Esophagus squamous epithelium (tissue), 5 donors: ENCODE measurements at regions not wholly inside any gene's neighbourhood (a gene's known extent, or its start where the extent isn't known, plus 50 kb on each side); places are given as distances from the start of the nearest gene placed in this dataset.
A peak's percentile ranks its signal among the peaks of the same experiment; 100 is the strongest.

Experiments
- DNase-seq: peaks from one replicate; lab custom pipeline; 2025; lab: John Stamatoyannopoulos, UW
- H3K27ac ChIP-seq, 4 donors: fragments of 200-600 bp; sonication (generic); one replicate each; pipeline ENCODE4 v1.5.1; 2016 to 2019; ENCODE audit warnings: mild to moderate bottlenecking in 1 of 4
- H3K27me3 ChIP-seq, 4 donors: fragments of 200-600 bp; sonication (generic); 1 replicate in 3 of 4; 2 replicates in 1 of 4; pipeline versions ENCODE4 v1.5.1 to v1.6.0; 2017 to 2021; ENCODE audit warnings: antibody characterized with exemption in 1 of 4
- H3K36me3 ChIP-seq, 3 donors: fragments of 200-600 bp; sonication (generic); one replicate each; pipeline ENCODE4 v1.5.1; 2016 to 2019
- H3K4me1 ChIP-seq, 3 donors: fragments of 200-600 bp; sonication (generic); one replicate each; pipeline ENCODE4 v1.5.1; 2017 to 2019
- H3K4me3 ChIP-seq, 4 donors: fragments of 200-600 bp; sonication (generic); 1 replicate in 3 of 4; 2 replicates in 1 of 4; pipeline ENCODE4 v1.5.1; 2016 to 2019; ENCODE audit warnings: mild to moderate bottlenecking in 2 of 4, moderate library complexity in 1 of 4
- H3K9me3 ChIP-seq, 3 donors: fragments of 200-600 bp; sonication (generic); one replicate each; pipeline ENCODE4 v1.5.1; 2016 to 2019
- POLR2A ChIP-seq, 4 donors: fragments of 450-650 bp; IDR thresholded peaks; one replicate each; pipeline ENCODE4 v1.6.1; 2017; ENCODE audit warnings: antibody characterized with exemption in 4 of 4, mild to moderate bottlenecking in 4 of 4, moderate library complexity in 3 of 4
- WGBS, 2 donors: methylation state at CpG; one replicate each; pipeline ENCODE4 v1.1.5; 2018; 5-methylcytosine and 5-hydroxymethylcytosine counted together
- intact Hi-C: fragments of 100-400 bp; cut with DNase I; formaldehyde crosslinking; loops from one replicate; pipeline ENCODE4 v1.15.0; 2022
- TF ChIP-seq, protein P1 (sequence below), 6 experiments: fragments of 450-650 bp in 4 of 6; fragments of 200-600 bp in 2 of 6; sonication (generic) in 2 of 6; IDR thresholded peaks; one replicate each; pipeline ENCODE4 v1.5.1; 2016 to 2019; ENCODE audit warnings: antibody characterized with exemption in 6 of 6, mild to moderate bottlenecking in 4 of 6, moderate library complexity in 4 of 6
- donor health status: DM: yes; HTN: yes; CAD: no.

DNA sequence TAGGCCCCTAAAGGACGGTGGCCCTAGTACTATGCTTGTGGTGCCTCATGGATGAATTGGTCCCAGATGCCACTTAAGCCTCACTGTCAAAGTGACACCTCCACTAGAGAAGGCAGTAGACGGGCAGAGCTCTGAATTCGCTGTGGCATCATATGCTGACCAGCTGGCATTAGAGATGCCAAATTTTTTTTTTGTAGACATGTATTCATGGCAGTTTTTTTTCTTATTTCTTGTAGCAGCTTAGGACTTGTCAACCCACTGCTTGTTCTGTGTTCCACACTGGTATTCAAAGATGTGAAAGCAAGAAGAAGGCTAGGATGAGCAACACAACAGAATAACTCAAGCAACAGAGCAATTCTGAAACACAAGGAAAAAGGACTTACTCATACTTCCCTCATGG is 212.5 kb downstream of the DLEU7 start:
- no peak for DNase-seq
- Histone ChIP-seq H3K27me3 (no peaks in the 10 kb centered on the region), H3K4me1 (no peaks in the 10 kb centered on the region), H3K27ac (no peak overlapping the region), H3K36me3 (no peaks in the 10 kb centered on the region), H3K9me3 (no peaks in the 10 kb centered on the region), H3K4me3 (no peak overlapping the region)
- TF ChIP-seq POLR2A (IDR thresholded peaks at IDR 0.05), result no peak
- TF ChIP-seq, protein P1, sequence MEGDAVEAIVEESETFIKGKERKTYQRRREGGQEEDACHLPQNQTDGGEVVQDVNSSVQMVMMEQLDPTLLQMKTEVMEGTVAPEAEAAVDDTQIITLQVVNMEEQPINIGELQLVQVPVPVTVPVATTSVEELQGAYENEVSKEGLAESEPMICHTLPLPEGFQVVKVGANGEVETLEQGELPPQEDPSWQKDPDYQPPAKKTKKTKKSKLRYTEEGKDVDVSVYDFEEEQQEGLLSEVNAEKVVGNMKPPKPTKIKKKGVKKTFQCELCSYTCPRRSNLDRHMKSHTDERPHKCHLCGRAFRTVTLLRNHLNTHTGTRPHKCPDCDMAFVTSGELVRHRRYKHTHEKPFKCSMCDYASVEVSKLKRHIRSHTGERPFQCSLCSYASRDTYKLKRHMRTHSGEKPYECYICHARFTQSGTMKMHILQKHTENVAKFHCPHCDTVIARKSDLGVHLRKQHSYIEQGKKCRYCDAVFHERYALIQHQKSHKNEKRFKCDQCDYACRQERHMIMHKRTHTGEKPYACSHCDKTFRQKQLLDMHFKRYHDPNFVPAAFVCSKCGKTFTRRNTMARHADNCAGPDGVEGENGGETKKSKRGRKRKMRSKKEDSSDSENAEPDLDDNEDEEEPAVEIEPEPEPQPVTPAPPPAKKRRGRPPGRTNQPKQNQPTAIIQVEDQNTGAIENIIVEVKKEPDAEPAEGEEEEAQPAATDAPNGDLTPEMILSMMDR (IDR thresholded peaks at IDR 0.05), result no peak
- intact Hi-C loops, result no loop called here
- WGBS, 2 donors, result 90 to 95% methylated on average over 2 to 3 of the region's 3 CpGs

DNA sequence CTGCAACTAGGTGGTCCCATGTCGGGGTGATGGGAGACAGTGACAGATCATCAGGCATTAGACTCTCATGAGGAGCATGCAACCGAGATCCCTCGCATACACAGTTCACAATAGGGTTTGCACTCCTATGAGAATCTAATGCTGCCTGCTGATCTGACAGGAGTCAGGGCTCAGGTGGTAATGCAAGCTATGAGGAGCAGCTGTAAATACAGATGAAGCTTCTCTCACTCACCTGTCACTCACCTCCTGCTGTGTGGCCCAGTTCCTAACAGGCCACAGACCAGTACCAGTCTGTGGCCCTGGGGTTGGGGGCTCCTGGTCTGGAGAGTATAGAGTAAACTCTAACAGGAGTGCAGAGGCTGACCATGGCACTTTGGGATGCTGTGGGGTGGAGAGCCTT is 209.2 kb downstream of the DLEU7 start:
- Histone ChIP-seq H3K4me3 (no peak overlapping the region), H3K9me3 (no peaks in the 10 kb centered on the region), H3K27me3 (no peaks in the 10 kb centered on the region), H3K27ac (no peak overlapping the region), H3K36me3 (no peaks in the 10 kb centered on the region), H3K4me1 (no peaks in the 10 kb centered on the region)
- intact Hi-C loops, result no loop called here
- TF ChIP-seq, protein P1 (IDR thresholded peaks at IDR 0.05), result no peak
- TF ChIP-seq POLR2A (IDR thresholded peaks at IDR 0.05), result no peak
- DNase-seq, result no peak
- WGBS, 2 donors, result 83 to 100% methylated on average over 3 of the region's 3 CpGs

DNA sequence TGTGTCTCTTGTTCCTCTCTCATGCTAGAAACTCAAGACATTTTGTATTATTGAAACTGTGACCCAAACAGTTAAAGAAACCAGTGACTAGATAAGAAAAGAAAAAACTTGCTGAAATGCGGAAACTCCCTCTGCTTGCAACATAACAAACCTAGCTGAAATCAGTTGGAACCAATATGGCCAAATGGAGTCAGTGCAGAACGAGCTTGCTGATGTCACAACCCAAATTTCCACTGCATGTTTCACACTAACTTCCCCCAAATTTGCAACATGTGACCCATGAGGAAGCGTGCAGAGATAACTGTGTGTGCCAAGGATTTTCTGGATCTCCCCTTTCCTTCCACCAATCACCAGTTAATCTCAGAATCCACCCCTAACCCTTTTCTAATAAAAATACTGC is 208.0 kb downstream of the DLEU7 start:
- Histone ChIP-seq H3K4me1 (no peaks in the 10 kb centered on the region), H3K36me3 (no peaks in the 10 kb centered on the region), H3K27me3 (no peaks in the 10 kb centered on the region), H3K4me3 (no peak overlapping the region), H3K9me3 (no peaks in the 10 kb centered on the region), H3K27ac (peak overlapping the region in 3 of 4 donors; percentile 14 to 67 (median 55))
- no peak for DNase-seq
- intact Hi-C loops, result no loop called here
- TF ChIP-seq, protein P1 (IDR thresholded peaks at IDR 0.05), result no peak
- no peak for TF ChIP-seq POLR2A (IDR thresholded peaks at IDR 0.05)
- 37 to 44% methylated on average over 3 of the region's 3 CpGs for WGBS, 2 donors

DNA sequence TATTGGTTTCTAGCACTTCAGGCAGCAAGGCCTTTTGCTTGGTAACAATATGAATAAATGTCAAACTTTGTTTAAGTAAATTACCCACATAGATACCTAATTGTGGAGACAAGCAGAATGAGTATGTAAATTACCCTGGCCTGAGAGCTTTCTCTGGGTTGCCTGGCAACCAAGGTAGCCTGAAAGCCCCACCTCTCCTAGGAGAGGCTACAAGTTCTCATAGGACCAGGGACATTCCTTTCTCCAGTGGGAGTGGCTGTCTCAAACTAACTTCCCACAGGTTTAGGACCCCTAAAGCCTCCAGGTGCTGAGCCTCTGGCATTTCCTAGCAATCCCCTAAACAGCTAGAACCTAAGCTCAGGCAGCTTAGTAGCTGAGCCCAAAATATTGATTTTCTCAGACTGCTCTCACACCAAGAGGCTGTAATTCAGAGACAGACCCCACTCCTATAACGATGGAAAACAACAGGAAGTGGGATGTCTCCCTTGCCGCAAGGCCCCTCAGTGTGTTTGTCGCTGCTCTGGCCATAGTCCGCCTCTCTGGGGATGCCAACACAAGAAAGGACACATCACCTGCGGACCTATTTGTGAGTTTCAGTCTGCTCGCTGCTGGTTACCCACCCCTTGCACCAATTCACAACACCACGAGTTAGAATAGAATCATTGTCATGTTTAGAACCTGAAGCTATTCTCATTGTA is 207.3 kb downstream of the DLEU7 start:
- WGBS, 2 donors, result 79 to 92% methylated on average over 7 of the region's 7 CpGs
- Histone ChIP-seq H3K27me3 (no peaks in the 10 kb centered on the region), H3K4me3 (no peak overlapping the region), H3K36me3 (no peaks in the 10 kb centered on the region), H3K4me1 (no peaks in the 10 kb centered on the region), H3K9me3 (no peaks in the 10 kb centered on the region), H3K27ac (peak overlapping the region; percentile 6 to 67 (median 34))
- intact Hi-C loops, result no loop called here
- no peak for DNase-seq
- TF ChIP-seq, protein P1 (IDR thresholded peaks at IDR 0.05), result no peak
- no peak for TF ChIP-seq POLR2A (IDR thresholded peaks at IDR 0.05)

DNA sequence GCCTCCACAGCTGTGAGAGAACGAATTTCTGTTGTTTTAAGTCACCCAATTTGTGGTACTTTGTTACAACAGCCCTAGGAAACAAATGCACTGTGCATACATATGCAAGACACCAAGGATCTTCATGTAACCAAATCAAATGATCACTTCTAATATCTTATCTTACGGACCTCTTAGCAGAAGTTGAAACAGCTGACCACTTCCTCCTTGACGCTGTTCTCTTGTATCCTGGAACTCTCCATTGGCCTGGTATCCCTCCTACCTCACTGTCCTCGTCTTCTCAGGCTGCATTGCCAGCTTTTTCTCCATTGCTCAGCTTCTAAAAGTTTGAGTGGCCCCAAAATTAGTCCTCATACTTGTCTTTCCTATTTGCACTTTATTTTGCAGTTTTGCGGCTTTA is 200.4 kb downstream of the DLEU7 start:
- TF ChIP-seq, protein P1 (IDR thresholded peaks at IDR 0.05), result no peak
- TF ChIP-seq POLR2A (IDR thresholded peaks at IDR 0.05), result no peak
- DNase-seq, result no peak
- peaks cover 0 to 10% (median 0%) of the 10 kb centered on the region in 3 donors for H3K4me1 ChIP-seq
- H3K4me3 ChIP-seq, result no peak overlapping the region
- no peaks in the 10 kb centered on the region for H3K9me3 ChIP-seq
- no peaks in the 10 kb centered on the region for H3K27me3 ChIP-seq
- intact Hi-C loops, result no loop called here
- no peaks in the 10 kb centered on the region for H3K36me3 ChIP-seq
- no peak overlapping the region for H3K27ac ChIP-seq
- 81 to 84% methylated on average over 5 of the region's 5 CpGs for WGBS, 2 donors
